ENCODE measurements at regions not wholly inside any gene's neighbourhood (a gene's known extent, or its start where the extent isn't known, plus 50 kb on each side); places are given as distances from the start of the nearest gene placed in this dataset.
"Not testable (repeated sequence)": the region's sequence is repeated elsewhere in the genome, so short reads cannot be mapped to it uniquely, and the experiment has no call there.

- DNase-seq (ENCODE audit: extremely low read depth, low read depth, low spot score): not testable (repeated sequence)
These were observed 56.6 kb upstream of the TNFAIP8 start for GRCh38 chr5:119299242-119299614.

DNA sequence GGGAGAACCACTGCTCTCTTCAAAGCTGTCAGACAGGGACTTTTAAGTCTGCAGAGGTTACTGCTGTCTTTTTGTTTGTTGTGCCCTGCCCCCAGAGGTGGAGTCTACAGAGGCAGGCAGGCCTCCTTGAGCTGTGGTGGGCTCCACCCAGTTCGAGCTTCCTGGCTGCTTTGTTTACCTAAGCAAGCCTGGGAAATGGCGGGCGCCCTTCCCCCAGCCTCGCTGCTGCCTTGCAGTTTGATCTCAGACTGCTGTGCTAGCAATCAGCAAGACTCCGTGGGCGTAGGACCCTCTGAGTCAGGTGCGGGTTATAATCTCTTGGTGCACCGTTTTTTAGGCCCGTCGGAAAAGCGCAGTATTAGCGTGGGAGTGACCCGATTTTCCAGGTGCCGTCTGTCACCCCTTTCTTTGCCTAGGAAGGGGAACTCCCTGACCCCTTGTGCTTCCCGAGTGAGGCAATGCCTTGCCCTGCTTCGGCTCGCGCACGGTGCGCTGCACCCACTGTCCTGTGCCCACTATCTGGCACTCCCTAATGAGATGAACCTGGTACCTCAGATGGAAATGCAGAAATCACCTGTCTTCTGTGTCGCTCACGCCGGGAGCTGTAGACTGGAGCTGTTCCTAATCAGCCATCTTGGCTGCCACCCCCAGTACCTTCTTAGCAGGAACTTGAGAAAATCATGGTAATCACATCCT, 56.1 kb upstream of the TNFAIP8 start:
- DNase-seq (ENCODE audit: extremely low read depth, low read depth, low spot score): not testable (repeated sequence)

GRCh38 chr5:119300311-119300670, 55.5 kb upstream of the TNFAIP8 start:
- no peak for DNase-seq (ENCODE audit: extremely low read depth, low read depth, low spot score)

- no peak for DNase-seq (ENCODE audit: extremely low read depth, low read depth, low spot score)
These were observed 54.6 kb upstream of the TNFAIP8 start for GRCh38 chr5:119301210-119301609.

DNA sequence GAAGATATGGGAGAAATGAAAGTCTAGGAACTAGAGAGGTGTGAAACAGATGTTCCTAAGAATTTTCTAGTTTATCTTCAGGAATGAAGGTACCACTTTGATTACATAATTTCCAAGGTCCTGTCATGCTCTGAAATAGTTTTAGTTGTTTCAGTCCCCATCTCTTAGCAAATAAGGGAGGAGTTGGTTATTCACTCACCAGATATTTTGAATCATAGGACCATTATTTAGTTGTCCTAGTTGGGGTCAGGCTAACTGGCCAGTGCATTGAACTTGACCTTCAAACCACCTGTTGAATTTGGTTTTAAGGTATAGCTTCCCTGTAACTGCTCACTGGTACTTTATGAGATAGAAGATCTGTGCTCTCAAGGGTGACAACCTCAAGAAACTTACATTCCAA, 53.9 kb upstream of the TNFAIP8 start:
- no peak for DNase-seq (ENCODE audit: extremely low read depth, low read depth, low spot score)

- no peak for DNase-seq (ENCODE audit: extremely low read depth, low read depth, low spot score)
These were observed 53.4 kb upstream of the TNFAIP8 start for GRCh38 chr5:119302449-119302848.

- DNase-seq (ENCODE audit: extremely low read depth, low read depth, low spot score): peak; percentile 37
These were observed 52.6 kb upstream of the TNFAIP8 start for GRCh38 chr5:119302916-119303897.

DNA sequence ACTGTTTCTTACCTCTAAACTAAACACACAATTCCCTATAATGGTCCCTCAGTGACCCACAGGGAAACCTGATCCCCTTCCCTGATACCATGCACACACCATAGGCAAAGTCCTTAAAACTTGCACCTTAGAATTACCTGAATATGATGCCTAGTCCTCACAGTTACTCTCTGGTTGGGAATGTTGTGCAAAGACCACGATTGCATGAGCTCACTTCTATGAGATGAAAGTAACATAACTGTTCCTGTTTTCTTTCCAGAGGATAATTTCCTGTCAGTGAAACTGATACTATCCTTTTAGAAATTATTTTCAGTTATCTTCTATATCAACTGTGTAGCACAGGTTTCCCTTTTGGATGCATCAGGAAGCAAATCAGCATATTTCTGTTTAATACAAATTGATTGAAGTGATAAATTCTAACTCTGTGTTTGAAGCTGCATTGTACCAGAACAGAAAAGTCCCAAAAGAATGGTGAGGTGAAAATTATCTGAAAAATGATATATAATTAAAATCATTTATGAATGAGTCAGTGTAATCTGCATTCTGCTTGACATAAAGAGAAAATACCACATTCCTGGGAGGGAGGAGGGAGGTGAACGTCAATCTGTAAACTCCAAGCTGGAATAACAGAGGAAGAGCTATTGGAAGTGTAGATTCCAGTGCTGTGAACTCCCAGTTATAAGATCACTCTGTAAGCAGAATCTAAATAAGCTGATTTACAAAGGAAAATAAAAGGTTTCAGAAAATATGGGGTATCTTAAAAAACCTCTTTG, 51.2 kb upstream of the TNFAIP8 start:
- no peak for DNase-seq (ENCODE audit: extremely low read depth, low read depth, low spot score)

All from glomerular endothelial cell (primary cell).